ENCODE measurements at regions not wholly inside any gene's neighbourhood (a gene's known extent, or its start where the extent isn't known, plus 50 kb on each side); places are given as distances from the start of the nearest gene placed in this dataset.

DNA sequence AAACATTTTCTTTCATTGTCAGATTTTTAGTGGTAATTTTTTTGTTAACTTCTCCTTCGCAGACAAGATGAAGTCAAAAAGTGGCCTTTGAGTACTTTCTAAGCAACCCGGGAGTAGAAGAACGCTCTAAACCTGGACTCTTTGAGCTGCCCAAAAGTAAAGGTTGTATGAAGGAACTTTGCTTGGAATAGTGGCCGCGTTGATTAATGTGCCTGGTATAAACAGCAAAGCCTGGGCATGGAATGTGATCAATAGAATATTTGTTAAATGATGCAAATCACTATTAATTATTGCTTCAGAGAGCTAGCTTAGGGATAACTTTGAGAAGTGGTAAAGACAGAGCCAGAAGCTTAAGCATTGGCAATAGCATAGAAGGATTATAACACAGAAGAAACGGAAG, 475.1 kb upstream of the ANKRD30A start:
- Histone ChIP-seq H2BK120ac (ENCODE audit: low read depth, low read length) (no peak overlapping the region), H2BK5ac (ENCODE audit: low read depth, low read length, poor library complexity, severe bottlenecking) (no peak overlapping the region), H3K4me1 (ENCODE audit: control insufficient read depth, insufficient read depth, low read length) (no peaks in the 10 kb centered on the region), H4K91ac (ENCODE audit: insufficient read depth, low read depth, low read length) (no peak overlapping the region), H3K4me2 (ENCODE audit: low read depth, low read length) (no peak overlapping the region), H3K14ac (replicated peaks; ENCODE audit: low read depth, low read length) (no peak overlapping the region), H3K4me3 (ENCODE audit: insufficient read depth, low read depth, low read length) (no peak overlapping the region), H2BK20ac (ENCODE audit: low read depth, low read length) (no peak overlapping the region), H3K36me3 (ENCODE audit: control insufficient read depth, insufficient read depth, low read length) (no peaks in the 10 kb centered on the region), H3K79me1 (ENCODE audit: low read depth in 1 of 2, low read length in 2 of 2) (no peaks in the 10 kb centered on the region), H3K18ac (ENCODE audit: low read depth, low read length) (no peak overlapping the region), H3K9me3 (ENCODE audit: control insufficient read depth, insufficient read depth, low read length) (peaks cover 4% of the 10 kb centered on the region; the same call in 1 of the 2 replicates), H4K20me1 (ENCODE audit: insufficient read depth, low read length) (no peaks in the 10 kb centered on the region), H4K8ac (ENCODE audit: low read depth in 2 of 2, low read length in 2 of 2) (no peak overlapping the region), H3K9ac (ENCODE audit: low read depth, low read length) (no peak overlapping the region), H3K27ac (ENCODE audit: insufficient read depth, low read length) (no peak overlapping the region), H4K5ac (ENCODE audit: low read depth, low read length) (no peak overlapping the region), H2BK15ac (ENCODE audit: low read depth, low read length) (no peak overlapping the region), H3K23ac (ENCODE audit: low read depth, low read length) (no peak overlapping the region), H2AK9ac (replicated peaks; ENCODE audit: low read depth, low read length, poor library complexity) (no peak overlapping the region), H2AFZ (replicated peaks; ENCODE audit: low read length, poor library complexity) (no peak overlapping the region), H3K27me3 (ENCODE audit: control insufficient read depth, insufficient read depth, low read length) (no peaks in the 10 kb centered on the region), H3K56ac (ENCODE audit: extremely low read depth, insufficient read depth, low read length) (no peak overlapping the region), H3K4ac (ENCODE audit: low read depth, low read length) (no peak overlapping the region), H3K9me1 (ENCODE audit: insufficient read depth, low read length) (no peaks in the 10 kb centered on the region), H2AK5ac (ENCODE audit: low read depth, low read length) (no peak overlapping the region)
- dilution Hi-C loops (cut with HindIII; ENCODE audit: low sequenced_read_pairs, unreplicated experiment) (no loop called here), intact Hi-C loops (cut with micrococcal nuclease) (no loop called here), in situ Hi-C loops (cut with MboI; ENCODE audit: low sequenced_read_pairs) (no loop called here)
- ChIA-PET CTCF (interaction anchor here (0.6 to 1.0 kb wide), 3 partner anchors 8 to 25 kb away, joined by 3 to 4 read pairs (median 3); no protein-coding TSS in a partner anchor), POLR2A (ENCODE audit: unreplicated experiment) (interaction anchor here (0.6 kb wide), 1 partner anchor 27 kb away, joined by 4 read pairs; no protein-coding TSS in a partner anchor)
- DNase-seq (no peak), ATAC-seq (ENCODE audit: low read depth) (no peak)
- no CpG with 5 or more reads among the region's 6 CpGs for WGBS, 2 experiments (ENCODE audit: extremely low coverage in 2 of 2, insufficient read length in 1 of 2)
- TF ChIP-seq MAZ (IDR thresholded peaks at IDR 0.05; ENCODE audit: borderline replicate concordance, low read depth, low read length) = no peak
- TF ChIP-seq MAFK (IDR thresholded peaks at IDR 0.05; ENCODE audit: low read depth, low read length) = no peak
- TF ChIP-seq, protein P1, sequence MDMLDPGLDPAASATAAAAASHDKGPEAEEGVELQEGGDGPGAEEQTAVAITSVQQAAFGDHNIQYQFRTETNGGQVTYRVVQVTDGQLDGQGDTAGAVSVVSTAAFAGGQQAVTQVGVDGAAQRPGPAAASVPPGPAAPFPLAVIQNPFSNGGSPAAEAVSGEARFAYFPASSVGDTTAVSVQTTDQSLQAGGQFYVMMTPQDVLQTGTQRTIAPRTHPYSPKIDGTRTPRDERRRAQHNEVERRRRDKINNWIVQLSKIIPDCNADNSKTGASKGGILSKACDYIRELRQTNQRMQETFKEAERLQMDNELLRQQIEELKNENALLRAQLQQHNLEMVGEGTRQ (IDR thresholded peaks at IDR 0.05; ENCODE audit: low read depth, low read length) = no peak
- TF ChIP-seq RCOR1 (IDR thresholded peaks at IDR 0.05; ENCODE audit: insufficient replicate concordance, low read length) = no peak
- no peak for TF ChIP-seq RAD21 (IDR thresholded peaks at IDR 0.05; ENCODE audit: low read length)
- TF ChIP-seq BHLHE40 (IDR thresholded peaks at IDR 0.05; ENCODE audit: low read depth, low read length) = no peak
- no peak for TF ChIP-seq SMC3 (IDR thresholded peaks at IDR 0.05; ENCODE audit: low read depth, low read length)
- TF ChIP-seq, protein P2, sequence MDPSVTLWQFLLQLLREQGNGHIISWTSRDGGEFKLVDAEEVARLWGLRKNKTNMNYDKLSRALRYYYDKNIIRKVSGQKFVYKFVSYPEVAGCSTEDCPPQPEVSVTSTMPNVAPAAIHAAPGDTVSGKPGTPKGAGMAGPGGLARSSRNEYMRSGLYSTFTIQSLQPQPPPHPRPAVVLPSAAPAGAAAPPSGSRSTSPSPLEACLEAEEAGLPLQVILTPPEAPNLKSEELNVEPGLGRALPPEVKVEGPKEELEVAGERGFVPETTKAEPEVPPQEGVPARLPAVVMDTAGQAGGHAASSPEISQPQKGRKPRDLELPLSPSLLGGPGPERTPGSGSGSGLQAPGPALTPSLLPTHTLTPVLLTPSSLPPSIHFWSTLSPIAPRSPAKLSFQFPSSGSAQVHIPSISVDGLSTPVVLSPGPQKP (IDR thresholded peaks at IDR 0.05; ENCODE audit: borderline replicate concordance, low read depth, low read length) = no peak
- BruUV-seq (replicated peaks) = no TSS peak

Data from IMR-90 (cell line).